K562 (cell line): ENCODE measurements at regions not wholly inside any gene's neighbourhood (a gene's known extent, or its start where the extent isn't known, plus 50 kb on each side); places are given as distances from the start of the nearest gene placed in this dataset.

Experiments used
- ATAC-seq: fragments of 200-7000 bp; cut with Tn5 transposase; 3 replicates; pipeline ENCODE4 v1.9.1; 2020; ENCODE audit warnings: moderate library complexity
- BruUV-seq: library from RNA; stranded (reverse); fragments of 400-500 nt; replicated peaks from 2 replicates; lab custom pipeline; 2021; lab: Mats Ljungman, UMichigan
- CTCF ChIA-PET: fragments of 300-600 bp; formaldehyde crosslinking; extraction: SDS; loops from one replicate; lab custom pipeline; 2021; ENCODE audit warnings: low intra/inter-chr PET ratio; lab: Yijun Ruan, JAX
- POLR2A ChIA-PET: fragments of 300-600, 350-650 bp; sonication (Branson Sonifier 250); formaldehyde crosslinking; extraction: SDS; loops from one replicate; lab custom pipeline; 2021; ENCODE audit warnings: antibody characterized with exemption, inconsistent platforms; lab: Yijun Ruan, JAX
- DNase-seq, 4 experiments: peaks; one replicate each; pipeline versions ENCODE4 v3.0.0 to v3.0.0-alpha.2; 2011 to 2018; ENCODE audit warnings: low spot score in 3 of 4, mixed read lengths in 3 of 4; ENCODE audit errors: extremely low read depth in 1 of 4
- FAIRE-seq: peaks from 2 replicates; lab custom pipeline; 2011; peaks lifted over from hg19 to GRCh38; lab: Jason Lieb, UNC
- H2AFZ ChIP-seq: 2 replicates; pipeline ENCODE4 v1.6.0; 2011; ENCODE audit warnings: low read depth, low read length, control low read depth, inconsistent platforms
- H3K27ac ChIP-seq: fragments of 200-600 bp; 3 replicates; pipeline ENCODE4 v1.8.0; 2011; ENCODE audit warnings: low read depth, mild to moderate bottlenecking, control low read depth, inconsistent platforms, low read length, moderate library complexity, mixed read lengths; ENCODE audit errors: extremely low read depth
- H3K27me3 ChIP-seq, 2 experiments: fragments of 300-600 bp in 1 of 2; 2 replicates in 1 of 2; 3 replicates in 1 of 2; pipeline versions ENCODE4 v1.6.0 to v1.8.0; 2011; ENCODE audit warnings: inconsistent platforms in 2 of 2, low read length in 2 of 2, mild to moderate bottlenecking in 1 of 2, mixed read lengths in 1 of 2, moderate library complexity in 1 of 2; ENCODE audit not compliant: control insufficient read depth in 2 of 2, insufficient read depth in 2 of 2
- H3K36me3 ChIP-seq: fragments of 300-600 bp; 3 replicates; pipeline ENCODE4 v1.8.0; 2011; ENCODE audit warnings: mild to moderate bottlenecking, low read length, inconsistent platforms; ENCODE audit not compliant: control insufficient read depth, insufficient read depth
- H3K4me1 ChIP-seq, 2 experiments: fragments of 200-600 bp in 1 of 2; replicated peaks in 1 of 2; 2 replicates in 1 of 2; 3 replicates in 1 of 2; pipeline versions ENCODE4 v1.5.1 to v1.8.0; 2011; ENCODE audit warnings: inconsistent platforms in 2 of 2, low read length in 2 of 2, mild to moderate bottlenecking in 1 of 2, mixed read lengths in 1 of 2, moderate library complexity in 1 of 2; ENCODE audit not compliant: control insufficient read depth in 2 of 2, insufficient read depth in 2 of 2
- H3K4me2 ChIP-seq: 2 replicates; pipeline ENCODE4 v1.6.1; 2011; ENCODE audit warnings: low read length, control low read depth, inconsistent platforms, mixed read lengths; ENCODE audit not compliant: insufficient read depth
- H3K4me3 ChIP-seq: fragments of 200-600 bp; sonication (generic), shearing (Covaris generic); 2 replicates; pipeline ENCODE4 v1.5.1; 2016; ENCODE audit warnings: control low read depth, inconsistent platforms
- H3K79me2 ChIP-seq: fragments of 200-600 bp; 3 replicates; pipeline ENCODE4 v1.8.0; 2011; ENCODE audit warnings: low read length, inconsistent platforms; ENCODE audit not compliant: control insufficient read depth, insufficient read depth
- H3K9ac ChIP-seq, 2 experiments: 2 replicates each; pipeline versions ENCODE4 v1.6.0 to v1.6.1; 2011; ENCODE audit warnings: low read depth in 2 of 2, low read length in 2 of 2, control low read depth in 1 of 2, inconsistent platforms in 1 of 2, mild to moderate bottlenecking in 1 of 2, mixed read lengths in 1 of 2; ENCODE audit not compliant: insufficient read depth in 1 of 2
- H3K9me1 ChIP-seq: one replicate; pipeline ENCODE4 v1.6.0; 2011; ENCODE audit warnings: inconsistent platforms, mild to moderate bottlenecking, low read length, moderate library complexity; ENCODE audit not compliant: control insufficient read depth, insufficient read depth
- H3K9me3 ChIP-seq: replicated peaks from 2 replicates; pipeline ENCODE4 v1.5.1; 2011; ENCODE audit warnings: low read depth, low read length, inconsistent platforms; ENCODE audit not compliant: control insufficient read depth, insufficient read depth
- H4K20me1 ChIP-seq: replicated peaks from 2 replicates; pipeline ENCODE4 v1.6.1; 2011; ENCODE audit warnings: low read length, inconsistent platforms, mixed read lengths; ENCODE audit not compliant: control insufficient read depth, insufficient read depth
- CC2D1A ChIP-seq: fragments of 450-650 bp; IDR thresholded peaks from 2 replicates; pipeline ENCODE4 v1.6.1; 2017; ENCODE audit warnings: mild to moderate bottlenecking
- CLOCK ChIP-seq: fragments of 250-450 bp; sonication (Bioruptor Pico); IDR thresholded peaks from 2 replicates; pipeline ENCODE4 v1.4.0; 2020; ENCODE audit warnings: mild to moderate bottlenecking, moderate library complexity, borderline replicate concordance
- CREBBP ChIP-seq: IDR thresholded peaks from one replicate; pipeline ENCODE4 v1.6.1; 2012; ENCODE audit warnings: low read depth, mild to moderate bottlenecking, control low read depth, inconsistent platforms, low read length
- PTRF ChIP-seq: fragments of 450-650 bp; IDR thresholded peaks from 2 replicates; pipeline ENCODE4 v1.6.1; 2016; ENCODE audit warnings: mild to moderate bottlenecking, missing genetic modification characterization, missing compliant biosample characterization
- RHOXF2B ChIP-seq: fragments of 250-450 bp; sonication (Bioruptor Pico); conservative IDR thresholded peaks from 2 replicates; pipeline ENCODE4 v1.5.1; 2021
- ZBTB11 ChIP-seq, 3 experiments: fragments of 200-800 bp in 1 of 3; fragments of 250-450 bp in 1 of 3; fragments of 450-650 bp in 1 of 3; sonication (Bioruptor Pico) in 1 of 3; sonication (Bioruptor generic) in 1 of 3; formaldehyde crosslinking in 1 of 3; IDR thresholded peaks; 2 replicates each; pipeline versions ENCODE4 v1.6.1 to v1.8.0; 2016 to 2022; ENCODE audit warnings: mild to moderate bottlenecking in 2 of 3, missing genetic modification characterization in 2 of 3, missing compliant biosample characterization in 1 of 3, moderate library complexity in 1 of 3
- ZBTB7A ChIP-seq: IDR thresholded peaks from 2 replicates; pipeline ENCODE4 v1.6.1; 2011; ENCODE audit warnings: low read depth, mild to moderate bottlenecking, low read length, moderate library complexity, borderline replicate concordance; ENCODE audit not compliant: control insufficient read depth
- in situ Hi-C: fragments of 300-500 bp; cut with MboI; formaldehyde crosslinking; loops from 4 replicates; pipeline ENCODE4 v1.15.0; 2018; ENCODE audit warnings: inconsistent platforms, mixed read lengths
- intact Hi-C: fragments of 100-400 bp; cut with micrococcal nuclease; formaldehyde crosslinking; loops from 2 replicates; pipeline ENCODE4 v1.14.2; 2022

- H3K79me2 ChIP-seq = no peaks in the 10 kb centered on the region
- intact Hi-C loops = loop anchor here (10.0 kb wide), 1 partner anchor 196 kb away; no protein-coding TSS in a partner anchor
- no peaks in the 10 kb centered on the region for H3K4me1 ChIP-seq
- no peak for DNase-seq
- POLR2A ChIA-PET = no interaction called here
- no peak overlapping the region for H3K4me3 ChIP-seq
- no peaks in the 10 kb centered on the region for H3K9me3 ChIP-seq
- no peak overlapping the region for H2AFZ ChIP-seq
- no peak overlapping the region for H3K4me2 ChIP-seq
- TF ChIP-seq ZBTB7A (no peak), CLOCK (CRISPR knock-in tag) (no peak), PTRF (tag) (no peak), RHOXF2B (CRISPR knock-in tag) (no peak), CC2D1A (no peak), CREBBP (no peak), ZBTB11 (CRISPR knock-in tag; IDR thresholded peaks at IDR 0.05) (no peak)
- TF ChIP-seq, all 486 proteins: peak for 0
- Histone ChIP-seq H4K20me1 (no peaks in the 10 kb centered on the region), H3K27ac (no peak overlapping the region), H3K27me3 (no peaks in the 10 kb centered on the region), H3K9me1 (no peaks in the 10 kb centered on the region), H3K9ac (no peak overlapping the region), H3K36me3 (no peaks in the 10 kb centered on the region)
- in situ Hi-C loops = no loop called here
- no TSS peak for BruUV-seq
- FAIRE-seq (no peak), ATAC-seq (no peak)
- CTCF ChIA-PET = no interaction called here
These were observed 184.3 kb downstream of the TFAP2A start for GRCh38 chr6:10230531-10230930.
